ENCODE measurements at regions not wholly inside any gene's neighbourhood (a gene's known extent, or its start where the extent isn't known, plus 50 kb on each side); places are given as distances from the start of the nearest gene placed in this dataset.

- no peaks in the 10 kb centered on the region for H4K20me1 ChIP-seq (replicated peaks; ENCODE audit: control insufficient read depth, extremely low read depth, insufficient read depth, low read length)
- H2AFZ ChIP-seq (ENCODE audit: low read depth, low read length): no peak overlapping the region
- no peak for FAIRE-seq
- no peaks in the 10 kb centered on the region for H3K4me1 ChIP-seq (ENCODE audit: control insufficient read depth, extremely low read depth, insufficient read depth, low read length)
- intact Hi-C loops (cut with micrococcal nuclease): no loop called here
- CTCF ChIA-PET: interaction anchor here (1.1 kb wide), 1 partner anchor 12 kb away, joined by 4 read pairs; no protein-coding TSS in a partner anchor
- BruUV-seq (replicated peaks): no TSS peak
- H3K4me2 ChIP-seq (ENCODE audit: insufficient read depth, low read length): no peak overlapping the region
- H3K27ac ChIP-seq (ENCODE audit: insufficient read depth, low read depth, low read length): no peak overlapping the region
- no peak overlapping the region for H3K9ac ChIP-seq (replicated peaks; ENCODE audit: extremely low read depth, insufficient read depth, low read length)
- H3K27me3 ChIP-seq (ENCODE audit: control insufficient read depth in 2 of 2, insufficient read depth in 2 of 2, low read length in 2 of 2): peaks cover 0 to 5% of the 10 kb centered on the region in 2 experiments
- no peaks in the 10 kb centered on the region for H3K36me3 ChIP-seq (ENCODE audit: control insufficient read depth in 2 of 2, extremely low read depth in 1 of 2, insufficient read depth in 2 of 2, low read length in 2 of 2)
- POLR2A ChIA-PET: no interaction called here
- no peaks in the 10 kb centered on the region for H3K9me1 ChIP-seq (replicated peaks; ENCODE audit: control insufficient read depth, extremely low read depth, insufficient read depth, low read length)
- no peaks in the 10 kb centered on the region for H3K79me2 ChIP-seq (ENCODE audit: control insufficient read depth, insufficient read depth, low read length)
- TF ChIP-seq GATA2 (IDR thresholded peaks at IDR 0.05; ENCODE audit: insufficient read depth, insufficient read length, low read depth, low read length): no peak
- TF ChIP-seq JUN (IDR thresholded peaks at IDR 0.05; ENCODE audit: borderline replicate concordance, insufficient read depth, insufficient read length, low read depth): no peak
- TF ChIP-seq MAX (IDR thresholded peaks at IDR 0.05; ENCODE audit: insufficient read depth, insufficient read length): no peak
- no peak for TF ChIP-seq FOS (IDR thresholded peaks at IDR 0.05; ENCODE audit: borderline replicate concordance, insufficient read depth, low read length)
- no peak for TF ChIP-seq MYC (IDR thresholded peaks at IDR 0.05; ENCODE audit: low read depth, low read length)
- TF ChIP-seq, protein P1, sequence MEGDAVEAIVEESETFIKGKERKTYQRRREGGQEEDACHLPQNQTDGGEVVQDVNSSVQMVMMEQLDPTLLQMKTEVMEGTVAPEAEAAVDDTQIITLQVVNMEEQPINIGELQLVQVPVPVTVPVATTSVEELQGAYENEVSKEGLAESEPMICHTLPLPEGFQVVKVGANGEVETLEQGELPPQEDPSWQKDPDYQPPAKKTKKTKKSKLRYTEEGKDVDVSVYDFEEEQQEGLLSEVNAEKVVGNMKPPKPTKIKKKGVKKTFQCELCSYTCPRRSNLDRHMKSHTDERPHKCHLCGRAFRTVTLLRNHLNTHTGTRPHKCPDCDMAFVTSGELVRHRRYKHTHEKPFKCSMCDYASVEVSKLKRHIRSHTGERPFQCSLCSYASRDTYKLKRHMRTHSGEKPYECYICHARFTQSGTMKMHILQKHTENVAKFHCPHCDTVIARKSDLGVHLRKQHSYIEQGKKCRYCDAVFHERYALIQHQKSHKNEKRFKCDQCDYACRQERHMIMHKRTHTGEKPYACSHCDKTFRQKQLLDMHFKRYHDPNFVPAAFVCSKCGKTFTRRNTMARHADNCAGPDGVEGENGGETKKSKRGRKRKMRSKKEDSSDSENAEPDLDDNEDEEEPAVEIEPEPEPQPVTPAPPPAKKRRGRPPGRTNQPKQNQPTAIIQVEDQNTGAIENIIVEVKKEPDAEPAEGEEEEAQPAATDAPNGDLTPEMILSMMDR (IDR thresholded peaks at IDR 0.05; ENCODE audit: extremely low read depth in 1 of 2, insufficient read depth in 1 of 2, low read depth in 1 of 2, low read length in 2 of 2): no peak
- TF ChIP-seq POLR2AphosphoS5 (IDR thresholded peaks at IDR 0.05; ENCODE audit: insufficient read depth, low read depth, low read length): no peak
- TF ChIP-seq EZH2 (IDR thresholded peaks at IDR 0.05; ENCODE audit: borderline replicate concordance, low read depth, low read length, severe bottlenecking): no peak
- TF ChIP-seq POLR2A (IDR thresholded peaks at IDR 0.05; ENCODE audit: low read depth, low read length): no peak
- DNase-seq (ENCODE audit: low read depth, low spot score): no peak
- H3K9me3 ChIP-seq (replicated peaks; ENCODE audit: control insufficient read depth, insufficient read depth, low read length): no peaks in the 10 kb centered on the region
- H3K4me3 ChIP-seq (replicated peaks in 1 of 3; ENCODE audit: insufficient read depth in 1 of 3, low read depth in 1 of 3, low read length in 3 of 3): no peak overlapping the region
- dilution Hi-C loops (cut with MboI; ENCODE audit: extremely low pct_ligation_motif_present, low sequenced_read_pairs): no loop called here
These were observed 273.2 kb downstream of the ENC1 start for GRCh38 chr5:74367241-74367733.

All from endothelial cell of umbilical vein (primary cell).